ENCODE measurements at regions not wholly inside any gene's neighbourhood (a gene's known extent, or its start where the extent isn't known, plus 50 kb on each side); places are given as distances from the start of the nearest gene placed in this dataset.

- H3K4me1 ChIP-seq (ENCODE audit: insufficient read depth, low read length), result no peaks in the 10 kb centered on the region
- no peaks in the 10 kb centered on the region for H3K9me3 ChIP-seq (ENCODE audit: insufficient read depth, low read depth, low read length)
- no peak overlapping the region for H3K9ac ChIP-seq (ENCODE audit: low read depth, low read length)
- H3K27ac ChIP-seq (ENCODE audit: low read depth, low read length), result no peak overlapping the region
- H3K27me3 ChIP-seq (ENCODE audit: insufficient read depth, low read length), result no peaks in the 10 kb centered on the region
- H3K36me3 ChIP-seq (ENCODE audit: insufficient read depth, low read length), result no peaks in the 10 kb centered on the region
- 100% methylated on average over 1 of the region's 1 CpG for WGBS
- H3K4me3 ChIP-seq (ENCODE audit: low read length), result no peak overlapping the region
Measured at GRCh38 chr5:63894690-63895089, 67.6 kb downstream of the HTR1A start.

- H3K27ac ChIP-seq (ENCODE audit: low read depth, low read length), result no peak overlapping the region
- WGBS, result no CpG with 5 or more reads among the region's 1 CpG
Measured at GRCh38 chr5:63878788-63879187, 83.5 kb downstream of the HTR1A start.

GRCh38 chr5:63877961-63878360, 84.3 kb downstream of the HTR1A start:
- H3K9ac ChIP-seq (ENCODE audit: low read depth, low read length), result no peak overlapping the region
- H3K27me3 ChIP-seq (ENCODE audit: insufficient read depth, low read length), result no peaks in the 10 kb centered on the region
- H3K36me3 ChIP-seq (ENCODE audit: insufficient read depth, low read length), result no peaks in the 10 kb centered on the region
- H3K27ac ChIP-seq (ENCODE audit: low read depth, low read length), result no peak overlapping the region
- H3K4me1 ChIP-seq (ENCODE audit: insufficient read depth, low read length), result no peaks in the 10 kb centered on the region
- no peaks in the 10 kb centered on the region for H3K9me3 ChIP-seq (ENCODE audit: insufficient read depth, low read depth, low read length)
- WGBS, result 90% methylated on average over 2 of the region's 2 CpGs
- H3K4me3 ChIP-seq (ENCODE audit: low read length), result no peak overlapping the region

More at GRCh38 chr5:63878788-63879187, 83.5 kb downstream of the HTR1A start:
- no peaks in the 10 kb centered on the region for H3K9me3 ChIP-seq (ENCODE audit: insufficient read depth, low read depth, low read length)
- H3K4me1 ChIP-seq (ENCODE audit: insufficient read depth, low read length), result no peaks in the 10 kb centered on the region
- H3K9ac ChIP-seq (ENCODE audit: low read depth, low read length), result no peak overlapping the region
- no peaks in the 10 kb centered on the region for H3K36me3 ChIP-seq (ENCODE audit: insufficient read depth, low read length)
- H3K27me3 ChIP-seq (ENCODE audit: insufficient read depth, low read length), result no peaks in the 10 kb centered on the region
- no peak overlapping the region for H3K4me3 ChIP-seq (ENCODE audit: low read length)

- H3K27ac ChIP-seq (ENCODE audit: low read depth, low read length), result no peak overlapping the region
- H3K4me3 ChIP-seq (ENCODE audit: low read length), result no peak overlapping the region
- peaks cover 29% of the 10 kb centered on the region for H3K9me3 ChIP-seq (ENCODE audit: insufficient read depth, low read depth, low read length)
- no peaks in the 10 kb centered on the region for H3K27me3 ChIP-seq (ENCODE audit: insufficient read depth, low read length)
- no CpG with 5 or more reads among the region's 1 CpG for WGBS
- no peaks in the 10 kb centered on the region for H3K4me1 ChIP-seq (ENCODE audit: insufficient read depth, low read length)
- H3K9ac ChIP-seq (ENCODE audit: low read depth, low read length), result no peak overlapping the region
- H3K36me3 ChIP-seq (ENCODE audit: insufficient read depth, low read length), result no peaks in the 10 kb centered on the region
Measured at GRCh38 chr5:63860379-63860778, 101.9 kb downstream of the HTR1A start.

- Histone ChIP-seq H3K9ac (ENCODE audit: low read depth, low read length) (no peak overlapping the region), H3K9me3 (ENCODE audit: insufficient read depth, low read depth, low read length) (peaks cover 2% of the 10 kb centered on the region), H3K4me1 (ENCODE audit: insufficient read depth, low read length) (peaks cover 9% of the 10 kb centered on the region; the same call in 1 of the 2 replicates), H3K27ac (ENCODE audit: low read depth, low read length) (no peak overlapping the region), H3K4me3 (ENCODE audit: low read length) (no peak overlapping the region), H3K36me3 (ENCODE audit: insufficient read depth, low read length) (no peaks in the 10 kb centered on the region), H3K27me3 (ENCODE audit: insufficient read depth, low read length) (no peaks in the 10 kb centered on the region)
- 92% methylated on average over 2 of the region's 2 CpGs for WGBS
Measured at GRCh38 chr5:63854076-63854475, 108.2 kb downstream of the HTR1A start.

- H3K27me3 ChIP-seq (ENCODE audit: insufficient read depth, low read length), result no peaks in the 10 kb centered on the region
- no peaks in the 10 kb centered on the region for H3K9me3 ChIP-seq (ENCODE audit: insufficient read depth, low read depth, low read length)
- H3K36me3 ChIP-seq (ENCODE audit: insufficient read depth, low read length), result no peaks in the 10 kb centered on the region
- no peak overlapping the region for H3K4me3 ChIP-seq (ENCODE audit: low read length)
- no peak overlapping the region for H3K9ac ChIP-seq (ENCODE audit: low read depth, low read length)
- 93% methylated on average over 4 of the region's 4 CpGs for WGBS
- H3K27ac ChIP-seq (ENCODE audit: low read depth, low read length), result no peak overlapping the region
- no peaks in the 10 kb centered on the region for H3K4me1 ChIP-seq (ENCODE audit: insufficient read depth, low read length)
Measured at GRCh38 chr5:63843190-63843589, 119.1 kb downstream of the HTR1A start.

GRCh38 chr5:63837437-63837836, 124.8 kb downstream of the HTR1A start:
- Histone ChIP-seq H3K9ac (ENCODE audit: low read depth, low read length) (no peak overlapping the region), H3K36me3 (ENCODE audit: insufficient read depth, low read length) (no peaks in the 10 kb centered on the region), H3K4me3 (ENCODE audit: low read length) (no peak overlapping the region), H3K4me1 (ENCODE audit: insufficient read depth, low read length) (no peaks in the 10 kb centered on the region), H3K9me3 (ENCODE audit: insufficient read depth, low read depth, low read length) (no peaks in the 10 kb centered on the region), H3K27ac (ENCODE audit: low read depth, low read length) (no peak overlapping the region), H3K27me3 (ENCODE audit: insufficient read depth, low read length) (no peaks in the 10 kb centered on the region)
- WGBS, result 94% methylated on average over 3 of the region's 3 CpGs

GRCh38 chr5:63831381-63831780, 130.9 kb downstream of the HTR1A start:
- H3K4me1 ChIP-seq (ENCODE audit: insufficient read depth, low read length), result peaks cover 5% of the 10 kb centered on the region
- no peaks in the 10 kb centered on the region for H3K9me3 ChIP-seq (ENCODE audit: insufficient read depth, low read depth, low read length)
- no peak overlapping the region for H3K9ac ChIP-seq (ENCODE audit: low read depth, low read length)
- H3K4me3 ChIP-seq (ENCODE audit: low read length), result no peak overlapping the region
- H3K27me3 ChIP-seq (ENCODE audit: insufficient read depth, low read length), result no peaks in the 10 kb centered on the region
- H3K36me3 ChIP-seq (ENCODE audit: insufficient read depth, low read length), result no peaks in the 10 kb centered on the region
- no peak overlapping the region for H3K27ac ChIP-seq (ENCODE audit: low read depth, low read length)

GRCh38 chr5:63825984-63826383, 136.3 kb downstream of the HTR1A start:
- H3K9me3 ChIP-seq (ENCODE audit: insufficient read depth, low read depth, low read length), result no peaks in the 10 kb centered on the region
- H3K27ac ChIP-seq (ENCODE audit: low read depth, low read length), result no peak overlapping the region
- WGBS, result 96% methylated on average over 1 of the region's 1 CpG
- no peaks in the 10 kb centered on the region for H3K4me1 ChIP-seq (ENCODE audit: insufficient read depth, low read length)
- H3K9ac ChIP-seq (ENCODE audit: low read depth, low read length), result no peak overlapping the region
- no peaks in the 10 kb centered on the region for H3K36me3 ChIP-seq (ENCODE audit: insufficient read depth, low read length)
- no peak overlapping the region for H3K4me3 ChIP-seq (ENCODE audit: low read length)
- H3K27me3 ChIP-seq (ENCODE audit: insufficient read depth, low read length), result no peaks in the 10 kb centered on the region

- no peak overlapping the region for H3K4me3 ChIP-seq (ENCODE audit: low read length)
- H3K9me3 ChIP-seq (ENCODE audit: insufficient read depth, low read depth, low read length), result no peaks in the 10 kb centered on the region
- H3K27me3 ChIP-seq (ENCODE audit: insufficient read depth, low read length), result no peaks in the 10 kb centered on the region
- no peak overlapping the region for H3K9ac ChIP-seq (ENCODE audit: low read depth, low read length)
- H3K27ac ChIP-seq (ENCODE audit: low read depth, low read length), result no peak overlapping the region
- 93% methylated on average over 2 of the region's 2 CpGs for WGBS
- H3K36me3 ChIP-seq (ENCODE audit: insufficient read depth, low read length), result no peaks in the 10 kb centered on the region
- H3K4me1 ChIP-seq (ENCODE audit: insufficient read depth, low read length), result no peaks in the 10 kb centered on the region
Measured at GRCh38 chr5:63823583-63823982, 138.7 kb downstream of the HTR1A start.

GRCh38 chr5:63822614-63823013, 139.6 kb downstream of the HTR1A start:
- WGBS, result no CpG with 5 or more reads among the region's 1 CpG
- no peak overlapping the region for H3K9ac ChIP-seq (ENCODE audit: low read depth, low read length)
- H3K27ac ChIP-seq (ENCODE audit: low read depth, low read length), result no peak overlapping the region
- H3K27me3 ChIP-seq (ENCODE audit: insufficient read depth, low read length), result no peaks in the 10 kb centered on the region
- H3K4me3 ChIP-seq (ENCODE audit: low read length), result no peak overlapping the region
- H3K36me3 ChIP-seq (ENCODE audit: insufficient read depth, low read length), result no peaks in the 10 kb centered on the region
- H3K4me1 ChIP-seq (ENCODE audit: insufficient read depth, low read length), result no peaks in the 10 kb centered on the region
- H3K9me3 ChIP-seq (ENCODE audit: insufficient read depth, low read depth, low read length), result no peaks in the 10 kb centered on the region

- WGBS, result 75% methylated on average over 3 of the region's 3 CpGs
- Histone ChIP-seq H3K27me3 (ENCODE audit: insufficient read depth, low read length) (no peaks in the 10 kb centered on the region), H3K27ac (ENCODE audit: low read depth, low read length) (no peak overlapping the region)
Measured at GRCh38 chr5:63820577-63820976, 141.7 kb downstream of the HTR1A start.

More at GRCh38 chr5:63820577-63820976, 141.7 kb downstream of the HTR1A start:
- Histone ChIP-seq H3K4me1 (ENCODE audit: insufficient read depth, low read length) (no peaks in the 10 kb centered on the region), H3K9me3 (ENCODE audit: insufficient read depth, low read depth, low read length) (0 out of 2 replicates have a peak, but pooled peaks cover under 1% of the 10 kb centered on the region), H3K9ac (ENCODE audit: low read depth, low read length) (no peak overlapping the region), H3K4me3 (ENCODE audit: low read length) (no peak overlapping the region), H3K36me3 (ENCODE audit: insufficient read depth, low read length) (no peaks in the 10 kb centered on the region)

Data from HUES64 (cell line).